PC-3 (cell line): ENCODE measurements at regions not wholly inside any gene's neighbourhood (a gene's known extent, or its start where the extent isn't known, plus 50 kb on each side); places are given as distances from the start of the nearest gene placed in this dataset.

ENCODE experiments used
- ATAC-seq: fragments of 200-7000 bp; cut with Tn5 transposase; 2 replicates; pipeline ENCODE4 v1.9.1; 2020; ENCODE audit warnings: mild to moderate bottlenecking, moderate library complexity
- BruUV-seq: library from RNA; stranded (reverse); fragments of 400-500 nt; replicated peaks from 2 replicates; lab custom pipeline; 2021; lab: Mats Ljungman, UMichigan
- CTCF ChIA-PET: fragments of 300-600 bp; sonication (Branson Sonifier 250); formaldehyde crosslinking; loops from one replicate; lab custom pipeline; 2022; ENCODE audit warnings: antibody characterized with exemption; lab: Charles Lee
- POLR2A ChIA-PET: fragments of 300-600 bp; sonication (Branson Sonifier 250); formaldehyde crosslinking; loops from one replicate; lab custom pipeline; 2022; ENCODE audit warnings: antibody characterized with exemption; ENCODE audit not compliant: unreplicated experiment; lab: Charles Lee
- DNase-seq: peaks from one replicate; pipeline ENCODE4 v3.0.0-alpha.2; 2015
- H2AFZ ChIP-seq: fragments of 300-600 bp; sonication (generic); 2 replicates; pipeline ENCODE4 v1.6.0; 2016; ENCODE audit warnings: antibody characterized with exemption, low read length
- H3F3A ChIP-seq: fragments of 300-600 bp; sonication (generic); one replicate; pipeline ENCODE4 v1.6.0; 2017; ENCODE audit warnings: antibody characterized with exemption, low read length, control low read depth, mild to moderate bottlenecking; ENCODE audit not compliant: unreplicated experiment
- H3K27ac ChIP-seq: fragments of 300-600 bp; sonication (generic); 2 replicates; pipeline ENCODE4 v1.5.1; 2016; ENCODE audit warnings: mild to moderate bottlenecking, low read length
- H3K27me3 ChIP-seq: fragments of 300-600 bp; sonication (generic); 2 replicates; pipeline ENCODE4 v1.6.1; 2016; ENCODE audit warnings: low read length, mixed read lengths
- H3K36me3 ChIP-seq: fragments of 300-600 bp; sonication (generic); 2 replicates; pipeline ENCODE4 v1.6.1; 2016; ENCODE audit warnings: low read depth, mixed run types, low read length, mixed read lengths
- H3K4me1 ChIP-seq: fragments of 300-600 bp; sonication (generic); 2 replicates; pipeline ENCODE4 v1.5.1; 2016; ENCODE audit warnings: low read length; ENCODE audit not compliant: insufficient read depth
- H3K4me2 ChIP-seq: fragments of 300-600 bp; sonication (generic); 2 replicates; pipeline ENCODE4 v1.6.0; 2016; ENCODE audit warnings: low read length
- H3K4me3 ChIP-seq: fragments of 300-600 bp; sonication (generic); 2 replicates; pipeline ENCODE4 v1.5.1; 2016; ENCODE audit warnings: mild to moderate bottlenecking, low read length, mixed read lengths
- H3K79me2 ChIP-seq: fragments of 300-600 bp; sonication (generic); 2 replicates; pipeline ENCODE4 v1.6.1; 2017; ENCODE audit warnings: low read length, mixed read lengths
- H3K9ac ChIP-seq: fragments of 300-600 bp; sonication (generic); 2 replicates; pipeline ENCODE4 v1.6.0; 2016; ENCODE audit warnings: mild to moderate bottlenecking, low read length
- H3K9me2 ChIP-seq: fragments of 300-600 bp; sonication (generic); replicated peaks from 2 replicates; pipeline ENCODE4 v1.6.1; 2016; ENCODE audit warnings: mixed run types, low read length, mixed read lengths
- H3K9me3 ChIP-seq: fragments of 300-600 bp; sonication (generic); 2 replicates; pipeline ENCODE4 v1.6.1; 2016; ENCODE audit warnings: low read length, mixed read lengths
- H4K20me1 ChIP-seq: fragments of 300-600 bp; sonication (generic); 2 replicates; pipeline ENCODE4 v1.6.1; 2016; ENCODE audit warnings: low read length, mixed read lengths
- EZH2 ChIP-seq: fragments of 300-600 bp; sonication (generic); IDR thresholded peaks from one replicate; pipeline ENCODE4 v1.6.1; 2017; ENCODE audit warnings: antibody characterized with exemption, mild to moderate bottlenecking, low read length; ENCODE audit not compliant: unreplicated experiment
- EZH2phosphoT487 ChIP-seq: fragments of 300-600 bp; sonication (generic); IDR thresholded peaks from 2 replicates; pipeline ENCODE4 v1.6.1; 2018; ENCODE audit warnings: mild to moderate bottlenecking, antibody characterized with exemption, low read length, borderline replicate concordance
- intact Hi-C: fragments of 100-400 bp; cut with micrococcal nuclease; formaldehyde crosslinking; loops from 2 replicates; pipeline ENCODE4 v1.9.0; 2023
- TF ChIP-seq, protein P1 (sequence below): fragments of 300-600 bp; sonication (generic); conservative IDR thresholded peaks from 2 replicates; pipeline ENCODE4 v1.5.1; 2017; ENCODE audit warnings: antibody characterized with exemption, low read depth, mild to moderate bottlenecking, low read length

DNA sequence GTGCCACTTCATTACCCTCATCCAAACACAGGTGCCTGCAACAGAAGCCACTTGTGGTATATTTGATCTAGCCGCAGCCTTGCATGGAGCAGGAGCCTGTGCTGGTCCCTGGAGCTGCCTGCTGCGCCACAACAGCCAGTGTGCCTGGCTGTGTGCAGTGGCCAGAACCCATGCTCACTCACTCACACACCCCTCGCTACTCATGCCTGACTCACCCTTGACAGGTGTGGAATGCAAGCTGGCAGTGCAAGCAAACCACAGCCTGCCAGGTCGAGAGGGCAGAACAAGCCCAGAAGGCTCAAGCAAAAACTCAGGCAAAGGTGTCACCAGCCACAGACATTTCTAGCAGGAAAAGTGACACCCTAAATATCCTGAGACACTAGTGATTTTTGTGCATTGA, 1510.9 kb downstream of the KCNT2 start:
- ATAC-seq = peak; percentile 95
- H3K9me2 ChIP-seq = no peaks in the 10 kb centered on the region
- no peaks in the 10 kb centered on the region for H3K27me3 ChIP-seq

DNA sequence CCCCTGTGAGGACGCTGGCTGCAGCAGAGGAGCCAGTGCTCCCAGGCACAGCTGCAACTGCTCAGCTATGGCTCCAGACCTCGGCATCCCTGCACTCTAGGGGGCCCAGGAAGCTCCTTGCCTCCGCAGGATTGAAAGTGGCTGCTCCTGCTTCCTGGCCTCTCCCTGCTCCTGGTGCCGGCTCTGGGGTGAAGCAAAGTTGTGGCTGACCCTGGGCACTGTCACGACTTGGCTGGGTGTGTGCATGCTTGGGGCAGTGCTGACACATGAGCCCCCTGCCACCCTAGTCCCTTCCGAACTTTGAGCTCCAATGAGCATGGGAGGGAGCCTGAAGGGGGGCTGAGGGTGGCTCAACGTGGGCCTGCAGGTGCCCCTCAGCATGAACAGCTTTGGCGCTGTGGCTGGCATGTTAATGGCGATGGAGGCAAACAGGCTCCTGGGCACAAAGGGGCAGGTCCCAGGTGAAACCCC, 1512.2 kb downstream of the KCNT2 start:
- POLR2A ChIA-PET = no interaction called here
- Histone ChIP-seq H3K4me3 (no peak overlapping the region), H3K9me3 (no peaks in the 10 kb centered on the region), H4K20me1 (no peaks in the 10 kb centered on the region), H3K9me2 (no peaks in the 10 kb centered on the region), H3K4me2 (no peak overlapping the region), H2AFZ (no peak overlapping the region), H3K36me3 (no peaks in the 10 kb centered on the region), H3K27ac (no peak overlapping the region), H3K27me3 (no peaks in the 10 kb centered on the region), H3K79me2 (no peaks in the 10 kb centered on the region), H3F3A (no peaks in the 10 kb centered on the region), H3K9ac (no peak overlapping the region), H3K4me1 (peaks cover 16% of the 10 kb centered on the region)
- no TSS peak for BruUV-seq
- intact Hi-C loops = no loop called here
- CTCF ChIA-PET = no interaction called here
- ATAC-seq = no peak
- no peak for DNase-seq
- no peak for TF ChIP-seq EZH2
- TF ChIP-seq EZH2phosphoT487 = no peak
- TF ChIP-seq, protein P1, sequence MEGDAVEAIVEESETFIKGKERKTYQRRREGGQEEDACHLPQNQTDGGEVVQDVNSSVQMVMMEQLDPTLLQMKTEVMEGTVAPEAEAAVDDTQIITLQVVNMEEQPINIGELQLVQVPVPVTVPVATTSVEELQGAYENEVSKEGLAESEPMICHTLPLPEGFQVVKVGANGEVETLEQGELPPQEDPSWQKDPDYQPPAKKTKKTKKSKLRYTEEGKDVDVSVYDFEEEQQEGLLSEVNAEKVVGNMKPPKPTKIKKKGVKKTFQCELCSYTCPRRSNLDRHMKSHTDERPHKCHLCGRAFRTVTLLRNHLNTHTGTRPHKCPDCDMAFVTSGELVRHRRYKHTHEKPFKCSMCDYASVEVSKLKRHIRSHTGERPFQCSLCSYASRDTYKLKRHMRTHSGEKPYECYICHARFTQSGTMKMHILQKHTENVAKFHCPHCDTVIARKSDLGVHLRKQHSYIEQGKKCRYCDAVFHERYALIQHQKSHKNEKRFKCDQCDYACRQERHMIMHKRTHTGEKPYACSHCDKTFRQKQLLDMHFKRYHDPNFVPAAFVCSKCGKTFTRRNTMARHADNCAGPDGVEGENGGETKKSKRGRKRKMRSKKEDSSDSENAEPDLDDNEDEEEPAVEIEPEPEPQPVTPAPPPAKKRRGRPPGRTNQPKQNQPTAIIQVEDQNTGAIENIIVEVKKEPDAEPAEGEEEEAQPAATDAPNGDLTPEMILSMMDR = no peak

More for the DNA sequence above, 1510.9 kb downstream of the KCNT2 start:
- no peaks in the 10 kb centered on the region for H3F3A ChIP-seq
- peaks cover 16% of the 10 kb centered on the region for H3K4me1 ChIP-seq
- H3K9ac ChIP-seq = no peak overlapping the region
- no peaks in the 10 kb centered on the region for H3K79me2 ChIP-seq
- intact Hi-C loops = no loop called here
- peak; percentile 77 for DNase-seq
- TF ChIP-seq, protein P1 = no peak
- no peaks in the 10 kb centered on the region for H4K20me1 ChIP-seq
- CTCF ChIA-PET = no interaction called here
- no TSS peak for BruUV-seq
- no peak overlapping the region for H3K4me3 ChIP-seq
- peak overlapping the region; percentile 46; the same call in 1 of the 2 replicates for H3K4me2 ChIP-seq
- POLR2A ChIA-PET = no interaction called here
- no peak overlapping the region for H2AFZ ChIP-seq
- H3K9me3 ChIP-seq = no peaks in the 10 kb centered on the region
- H3K27ac ChIP-seq = peak overlapping the region; percentile 42; the same call in 1 of the 2 replicates
- no peaks in the 10 kb centered on the region for H3K36me3 ChIP-seq

GRCh38 chr1:195085196-195085595, 1523.0 kb downstream of the KCNT2 start:
- ATAC-seq = no peak
- TF ChIP-seq, protein P1 = no peak
- TF ChIP-seq EZH2phosphoT487 = no peak
- TF ChIP-seq EZH2 = no peak
- H3K36me3 ChIP-seq = no peaks in the 10 kb centered on the region

More at GRCh38 chr1:195085196-195085595, 1523.0 kb downstream of the KCNT2 start:
- Histone ChIP-seq H3K9me2 (no peaks in the 10 kb centered on the region), H4K20me1 (no peaks in the 10 kb centered on the region), H3K4me1 (peaks cover 9% of the 10 kb centered on the region; the same call in 1 of the 2 replicates), H3K4me3 (no peak overlapping the region), H3K9me3 (no peaks in the 10 kb centered on the region), H2AFZ (no peak overlapping the region), H3K4me2 (no peak overlapping the region), H3K79me2 (no peaks in the 10 kb centered on the region), H3K27me3 (no peaks in the 10 kb centered on the region), H3K9ac (no peak overlapping the region), H3K27ac (no peak overlapping the region), H3F3A (no peaks in the 10 kb centered on the region)
- BruUV-seq = no TSS peak
- ChIA-PET CTCF (no interaction called here), POLR2A (no interaction called here)
- intact Hi-C loops = no loop called here
- no peak for DNase-seq
